ENCODE measurements at regions not wholly inside any gene's neighbourhood (a gene's known extent, or its start where the extent isn't known, plus 50 kb on each side); places are given as distances from the start of the nearest gene placed in this dataset.

- no peak overlapping the region for H3K27ac ChIP-seq (ENCODE audit: low read length)
- H3K4me3 ChIP-seq (ENCODE audit: low read length): no peak overlapping the region
- no peaks in the 10 kb centered on the region for H3K36me3 ChIP-seq (replicated peaks; ENCODE audit: insufficient read depth, low read length)
- no peaks in the 10 kb centered on the region for H4K20me1 ChIP-seq (ENCODE audit: insufficient read depth, low read length)
- no peak overlapping the region for H3K9ac ChIP-seq (ENCODE audit: low read length)
- no peak for TF ChIP-seq EZH2 (optimal IDR thresholded peaks at IDR 0.05; ENCODE audit: low read depth, low read length)
- TF ChIP-seq CTCF (IDR thresholded peaks at IDR 0.05; ENCODE audit: low read length): no peak
- TF ChIP-seq EZH2phosphoT487 (IDR thresholded peaks at IDR 0.05; ENCODE audit: low read length): no peak
- no peaks in the 10 kb centered on the region for H3K4me1 ChIP-seq (ENCODE audit: low read length)
- no peaks in the 10 kb centered on the region for H3F3A ChIP-seq (ENCODE audit: insufficient read depth, low read length)
- H3K9me2 ChIP-seq (replicated peaks; ENCODE audit: insufficient read depth, low read length): no peaks in the 10 kb centered on the region
- H3K27me3 ChIP-seq (replicated peaks; ENCODE audit: insufficient read depth, low read length): no peaks in the 10 kb centered on the region
- no peaks in the 10 kb centered on the region for H3K79me2 ChIP-seq (ENCODE audit: low read length)
- H3K4me2 ChIP-seq (ENCODE audit: low read depth, low read length): no peak overlapping the region
- no peak for DNase-seq
- no peaks in the 10 kb centered on the region for H3K9me3 ChIP-seq (replicated peaks; ENCODE audit: insufficient read depth, low read length)
- H2AFZ ChIP-seq (ENCODE audit: low read length): no peak overlapping the region
Measured at GRCh38 chr10:65294329-65294728, 1631.5 kb upstream of the LRRTM3 start.

GRCh38 chr10:65301181-65301580 lies 1624.7 kb upstream of the LRRTM3 start:
- H3K4me2 ChIP-seq (ENCODE audit: low read depth, low read length): no peak overlapping the region
- no peak overlapping the region for H3K9ac ChIP-seq (ENCODE audit: low read length)
- no peak overlapping the region for H3K27ac ChIP-seq (ENCODE audit: low read length)
- H3K4me3 ChIP-seq (ENCODE audit: low read length): no peak overlapping the region
- H3K4me1 ChIP-seq (ENCODE audit: low read length): no peaks in the 10 kb centered on the region
- no peaks in the 10 kb centered on the region for H3K9me2 ChIP-seq (replicated peaks; ENCODE audit: insufficient read depth, low read length)
- TF ChIP-seq EZH2 (optimal IDR thresholded peaks at IDR 0.05; ENCODE audit: low read depth, low read length) (no peak), CTCF (IDR thresholded peaks at IDR 0.05; ENCODE audit: low read length) (no peak), EZH2phosphoT487 (IDR thresholded peaks at IDR 0.05; ENCODE audit: low read length) (no peak)
- H3K79me2 ChIP-seq (ENCODE audit: low read length): no peaks in the 10 kb centered on the region
- no peak for DNase-seq
- H3K36me3 ChIP-seq (replicated peaks; ENCODE audit: insufficient read depth, low read length): no peaks in the 10 kb centered on the region
- H3K9me3 ChIP-seq (replicated peaks; ENCODE audit: insufficient read depth, low read length): no peaks in the 10 kb centered on the region
- H3K27me3 ChIP-seq (replicated peaks; ENCODE audit: insufficient read depth, low read length): no peaks in the 10 kb centered on the region
- H2AFZ ChIP-seq (ENCODE audit: low read length): no peak overlapping the region
- H3F3A ChIP-seq (ENCODE audit: insufficient read depth, low read length): no peaks in the 10 kb centered on the region
- no peaks in the 10 kb centered on the region for H4K20me1 ChIP-seq (ENCODE audit: insufficient read depth, low read length)

GRCh38 chr10:65306201-65306600 lies 1619.6 kb upstream of the LRRTM3 start:
- no peak for TF ChIP-seq CTCF (IDR thresholded peaks at IDR 0.05; ENCODE audit: low read length)
- no peak for TF ChIP-seq EZH2phosphoT487 (IDR thresholded peaks at IDR 0.05; ENCODE audit: low read length)
- no peak for TF ChIP-seq EZH2 (optimal IDR thresholded peaks at IDR 0.05; ENCODE audit: low read depth, low read length)
- H3K4me1 ChIP-seq (ENCODE audit: low read length): no peaks in the 10 kb centered on the region
- no peak overlapping the region for H3K27ac ChIP-seq (ENCODE audit: low read length)
- no peak overlapping the region for H3K9ac ChIP-seq (ENCODE audit: low read length)
- H3F3A ChIP-seq (ENCODE audit: insufficient read depth, low read length): no peaks in the 10 kb centered on the region
- no peaks in the 10 kb centered on the region for H4K20me1 ChIP-seq (ENCODE audit: insufficient read depth, low read length)
- H3K4me2 ChIP-seq (ENCODE audit: low read depth, low read length): no peak overlapping the region
- no peak overlapping the region for H2AFZ ChIP-seq (ENCODE audit: low read length)
- no peaks in the 10 kb centered on the region for H3K9me3 ChIP-seq (replicated peaks; ENCODE audit: insufficient read depth, low read length)
- no peak overlapping the region for H3K4me3 ChIP-seq (ENCODE audit: low read length)
- no peaks in the 10 kb centered on the region for H3K27me3 ChIP-seq (replicated peaks; ENCODE audit: insufficient read depth, low read length)
- H3K79me2 ChIP-seq (ENCODE audit: low read length): no peaks in the 10 kb centered on the region
- DNase-seq: no peak
- H3K9me2 ChIP-seq (replicated peaks; ENCODE audit: insufficient read depth, low read length): no peaks in the 10 kb centered on the region
- no peaks in the 10 kb centered on the region for H3K36me3 ChIP-seq (replicated peaks; ENCODE audit: insufficient read depth, low read length)

Data from MM.1S (cell line).